ENCODE measurements at regions not wholly inside any gene's neighbourhood (a gene's known extent, or its start where the extent isn't known, plus 50 kb on each side); places are given as distances from the start of the nearest gene placed in this dataset.

- TF ChIP-seq, protein P1, sequence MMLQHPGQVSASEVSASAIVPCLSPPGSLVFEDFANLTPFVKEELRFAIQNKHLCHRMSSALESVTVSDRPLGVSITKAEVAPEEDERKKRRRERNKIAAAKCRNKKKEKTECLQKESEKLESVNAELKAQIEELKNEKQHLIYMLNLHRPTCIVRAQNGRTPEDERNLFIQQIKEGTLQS (IDR thresholded peaks at IDR 0.05): no peak
- TF ChIP-seq, protein P2, sequence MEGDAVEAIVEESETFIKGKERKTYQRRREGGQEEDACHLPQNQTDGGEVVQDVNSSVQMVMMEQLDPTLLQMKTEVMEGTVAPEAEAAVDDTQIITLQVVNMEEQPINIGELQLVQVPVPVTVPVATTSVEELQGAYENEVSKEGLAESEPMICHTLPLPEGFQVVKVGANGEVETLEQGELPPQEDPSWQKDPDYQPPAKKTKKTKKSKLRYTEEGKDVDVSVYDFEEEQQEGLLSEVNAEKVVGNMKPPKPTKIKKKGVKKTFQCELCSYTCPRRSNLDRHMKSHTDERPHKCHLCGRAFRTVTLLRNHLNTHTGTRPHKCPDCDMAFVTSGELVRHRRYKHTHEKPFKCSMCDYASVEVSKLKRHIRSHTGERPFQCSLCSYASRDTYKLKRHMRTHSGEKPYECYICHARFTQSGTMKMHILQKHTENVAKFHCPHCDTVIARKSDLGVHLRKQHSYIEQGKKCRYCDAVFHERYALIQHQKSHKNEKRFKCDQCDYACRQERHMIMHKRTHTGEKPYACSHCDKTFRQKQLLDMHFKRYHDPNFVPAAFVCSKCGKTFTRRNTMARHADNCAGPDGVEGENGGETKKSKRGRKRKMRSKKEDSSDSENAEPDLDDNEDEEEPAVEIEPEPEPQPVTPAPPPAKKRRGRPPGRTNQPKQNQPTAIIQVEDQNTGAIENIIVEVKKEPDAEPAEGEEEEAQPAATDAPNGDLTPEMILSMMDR (IDR thresholded peaks at IDR 0.05; ENCODE audit: low read depth, low read length, missing input control): no peak
- TF ChIP-seq YY1 (IDR thresholded peaks at IDR 0.05): no peak
- no peak for TF ChIP-seq TAF1 (conservative IDR thresholded peaks at IDR 0.05)
- no peak for TF ChIP-seq HNF4G (IDR thresholded peaks at IDR 0.05)
- no peak for TF ChIP-seq REST (IDR thresholded peaks at IDR 0.05)
- TF ChIP-seq, protein P3, sequence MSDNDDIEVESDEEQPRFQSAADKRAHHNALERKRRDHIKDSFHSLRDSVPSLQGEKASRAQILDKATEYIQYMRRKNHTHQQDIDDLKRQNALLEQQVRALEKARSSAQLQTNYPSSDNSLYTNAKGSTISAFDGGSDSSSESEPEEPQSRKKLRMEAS (IDR thresholded peaks at IDR 0.05): no peak
- TF ChIP-seq GABPA (IDR thresholded peaks at IDR 0.05 in 1 of 2, conservative IDR thresholded peaks at IDR 0.05 in 1 of 2): no peak
Measured at GRCh38 chr7:98727146-98727709, 110.1 kb downstream of the NPTX2 start.

Data from liver (tissue), 3 donors.